HEK293 (cell line): ENCODE measurements at regions not wholly inside any gene's neighbourhood (a gene's known extent, or its start where the extent isn't known, plus 50 kb on each side); places are given as distances from the start of the nearest gene placed in this dataset.

ENCODE experiments used
- CTCF ChIA-PET: fragments of 350-600 bp; formaldehyde crosslinking; extraction: SDS; loops from one replicate; lab custom pipeline; 2021; ENCODE audit warnings: antibody characterized with exemption; lab: Yijun Ruan, JAX
- POLR2A ChIA-PET: fragments of 300-600 bp; formaldehyde crosslinking; extraction: SDS; loops from one replicate; lab custom pipeline; 2020; ENCODE audit warnings: antibody characterized with exemption, inconsistent platforms; lab: Yijun Ruan, JAX
- H3K27ac ChIP-seq: fragments of 200-500 bp; sonication (Bioruptor generic); 2 replicates; pipeline ENCODE4 v1.5.1; 2014; ENCODE audit warnings: low read depth, low read length, control low read depth, inconsistent platforms; ENCODE audit errors: extremely low read depth
- H3K36me3 ChIP-seq, 2 experiments: fragments of 200-500 bp in 1 of 2; sonication (Bioruptor generic) in 1 of 2; 1 replicate in 1 of 2; 2 replicates in 1 of 2; pipeline ENCODE4 v1.5.1; 2014 to 2017; ENCODE audit warnings: inconsistent platforms in 2 of 2, low read length in 2 of 2; ENCODE audit not compliant: control insufficient read depth in 2 of 2, insufficient read depth in 1 of 2
- H3K4me1 ChIP-seq: fragments of 200-500 bp; sonication (Bioruptor generic); 2 replicates; pipeline ENCODE4 v1.5.1; 2014; ENCODE audit warnings: mild to moderate bottlenecking, low read length, inconsistent platforms; ENCODE audit not compliant: control insufficient read depth, insufficient read depth
- H3K4me3 ChIP-seq: 2 replicates; pipeline ENCODE4 v1.5.1; 2011; ENCODE audit warnings: low read depth, mild to moderate bottlenecking, control low read depth, low read length, moderate library complexity
- H3K9me3 ChIP-seq: fragments of 200-500 bp; sonication (Bioruptor generic); 2 replicates; pipeline ENCODE4 v1.5.1; 2014; ENCODE audit warnings: low read depth, low read length, inconsistent platforms; ENCODE audit not compliant: control insufficient read depth, insufficient read depth
- FEZF1 ChIP-seq: fragments of 450-650 bp; formaldehyde crosslinking; IDR thresholded peaks from 2 replicates; pipeline ENCODE4 v1.5.1; 2016; ENCODE audit warnings: missing biosample characterization, missing genetic modification characterization
- HOXC10 ChIP-seq: sonication (generic); formaldehyde crosslinking; IDR thresholded peaks from 2 replicates; pipeline ENCODE4 v1.8.1; 2023; ENCODE audit warnings: mild to moderate bottlenecking, missing genetic modification reagents
- KLF1 ChIP-seq: fragments of 450-650 bp; formaldehyde crosslinking; IDR thresholded peaks from 2 replicates; pipeline ENCODE4 v1.5.1; 2016; ENCODE audit warnings: missing biosample characterization, missing genetic modification characterization
- KLF8 ChIP-seq: fragments of 450-650 bp; formaldehyde crosslinking; IDR thresholded peaks from 2 replicates; pipeline ENCODE4 v1.5.1; 2016; ENCODE audit warnings: missing biosample characterization, missing genetic modification characterization
- KLF9 ChIP-seq: fragments of 450-650 bp; formaldehyde crosslinking; IDR thresholded peaks from 2 replicates; pipeline ENCODE4 v1.5.1; 2016; ENCODE audit warnings: missing biosample characterization, missing genetic modification characterization, low read depth
- MYNN ChIP-seq: fragments of 450-650 bp; formaldehyde crosslinking; IDR thresholded peaks from 2 replicates; pipeline ENCODE4 v1.5.1; 2016; ENCODE audit warnings: missing biosample characterization, missing genetic modification characterization, borderline replicate concordance
- TCF7L2 ChIP-seq: IDR thresholded peaks from 2 replicates; pipeline ENCODE4 v1.6.1; 2011; ENCODE audit warnings: low read depth, mild to moderate bottlenecking, inconsistent platforms, low read length, moderate library complexity, borderline replicate concordance
- ZBTB1 ChIP-seq: fragments of 450-650 bp; formaldehyde crosslinking; IDR thresholded peaks from 2 replicates; pipeline ENCODE4 v1.5.1; 2016; ENCODE audit warnings: missing biosample characterization, missing genetic modification characterization
- ZNF132 ChIP-seq: fragments of 450-650 bp; formaldehyde crosslinking; IDR thresholded peaks from 2 replicates; pipeline ENCODE4 v1.5.1; 2017; ENCODE audit warnings: missing biosample characterization, missing genetic modification characterization, borderline replicate concordance
- ZNF140 ChIP-seq: fragments of 450-650 bp; formaldehyde crosslinking; IDR thresholded peaks from 2 replicates; pipeline ENCODE4 v1.5.1; 2016; ENCODE audit warnings: missing biosample characterization, missing genetic modification characterization
- ZNF184 ChIP-seq: fragments of 450-650 bp; IDR thresholded peaks from 2 replicates; pipeline ENCODE4 v1.5.1; 2018; ENCODE audit warnings: missing biosample characterization, mild to moderate bottlenecking, missing genetic modification characterization
- ZNF214 ChIP-seq: fragments of 450-650 bp; formaldehyde crosslinking; IDR thresholded peaks from 2 replicates; pipeline ENCODE4 v1.5.1; 2017; ENCODE audit warnings: missing biosample characterization, mild to moderate bottlenecking, missing genetic modification characterization, borderline replicate concordance
- ZNF221 ChIP-seq: fragments of 450-650 bp; formaldehyde crosslinking; IDR thresholded peaks from 2 replicates; pipeline ENCODE4 v1.5.1; 2017; ENCODE audit warnings: missing biosample characterization, missing genetic modification characterization, borderline replicate concordance
- ZNF223 ChIP-seq: fragments of 450-650 bp; formaldehyde crosslinking; IDR thresholded peaks from 2 replicates; pipeline ENCODE4 v1.5.1; 2016; ENCODE audit warnings: missing biosample characterization, missing genetic modification characterization
- ZNF302 ChIP-seq: fragments of 450-650 bp; formaldehyde crosslinking; IDR thresholded peaks from 2 replicates; pipeline ENCODE4 v1.5.1; 2016; ENCODE audit warnings: missing biosample characterization, missing genetic modification characterization, low read depth
- ZNF341 ChIP-seq: fragments of 450-650 bp; formaldehyde crosslinking; IDR thresholded peaks from 2 replicates; pipeline ENCODE4; 2016; ENCODE audit warnings: low read depth, missing biosample characterization, missing genetic modification characterization
- ZNF394 ChIP-seq: fragments of 450-650 bp; formaldehyde crosslinking; IDR thresholded peaks from 2 replicates; pipeline ENCODE4 v1.5.1; 2016; ENCODE audit warnings: missing biosample characterization, missing genetic modification characterization, mild to moderate bottlenecking, moderate library complexity, borderline replicate concordance
- ZNF449 ChIP-seq: fragments of 450-650 bp; formaldehyde crosslinking; IDR thresholded peaks from 2 replicates; pipeline ENCODE4 v1.5.1; 2017; ENCODE audit warnings: missing biosample characterization, mild to moderate bottlenecking, missing genetic modification characterization, moderate library complexity
- ZNF513 ChIP-seq: fragments of 450-650 bp; IDR thresholded peaks from 2 replicates; pipeline ENCODE4 v1.5.1; 2018; ENCODE audit warnings: missing biosample characterization, missing genetic modification characterization
- ZNF549 ChIP-seq: fragments of 450-650 bp; IDR thresholded peaks from 2 replicates; pipeline ENCODE4 v1.5.1; 2018; ENCODE audit warnings: missing biosample characterization, missing genetic modification characterization, mild to moderate bottlenecking, inconsistent platforms, moderate library complexity
- ZNF558 ChIP-seq: fragments of 450-650 bp; formaldehyde crosslinking; IDR thresholded peaks from 2 replicates; pipeline ENCODE4 v1.5.1; 2016; ENCODE audit warnings: missing biosample characterization, missing genetic modification characterization
- ZNF561 ChIP-seq: fragments of 450-650 bp; IDR thresholded peaks from 2 replicates; pipeline ENCODE4 v1.5.1; 2018; ENCODE audit warnings: missing biosample characterization, missing genetic modification characterization, borderline replicate concordance
- ZNF623 ChIP-seq: fragments of 450-650 bp; formaldehyde crosslinking; IDR thresholded peaks from 2 replicates; pipeline ENCODE4 v1.5.1; 2016; ENCODE audit warnings: missing biosample characterization, missing genetic modification characterization
- ZNF629 ChIP-seq: fragments of 450-650 bp; formaldehyde crosslinking; IDR thresholded peaks from 2 replicates; pipeline ENCODE4 v1.5.1; 2017; ENCODE audit warnings: missing biosample characterization, missing genetic modification characterization
- ZNF664 ChIP-seq: fragments of 450-650 bp; formaldehyde crosslinking; IDR thresholded peaks from 2 replicates; pipeline ENCODE4 v1.5.1; 2016; ENCODE audit warnings: missing biosample characterization, missing genetic modification characterization
- ZSCAN16 ChIP-seq: fragments of 450-650 bp; formaldehyde crosslinking; IDR thresholded peaks from 2 replicates; pipeline ENCODE4 v1.5.1; 2016; ENCODE audit warnings: missing biosample characterization, missing genetic modification characterization
- TF ChIP-seq, protein P1 (sequence below): fragments of 450-650 bp; formaldehyde crosslinking; conservative IDR thresholded peaks from 2 replicates; pipeline ENCODE4 v1.5.1; 2016; ENCODE audit warnings: low read depth, missing biosample characterization, missing genetic modification characterization
- TF ChIP-seq, protein P2 (sequence below): fragments of 450-650 bp; formaldehyde crosslinking; IDR thresholded peaks from 2 replicates; pipeline ENCODE4 v1.5.1; 2016; ENCODE audit warnings: missing biosample characterization, missing genetic modification characterization

DNA sequence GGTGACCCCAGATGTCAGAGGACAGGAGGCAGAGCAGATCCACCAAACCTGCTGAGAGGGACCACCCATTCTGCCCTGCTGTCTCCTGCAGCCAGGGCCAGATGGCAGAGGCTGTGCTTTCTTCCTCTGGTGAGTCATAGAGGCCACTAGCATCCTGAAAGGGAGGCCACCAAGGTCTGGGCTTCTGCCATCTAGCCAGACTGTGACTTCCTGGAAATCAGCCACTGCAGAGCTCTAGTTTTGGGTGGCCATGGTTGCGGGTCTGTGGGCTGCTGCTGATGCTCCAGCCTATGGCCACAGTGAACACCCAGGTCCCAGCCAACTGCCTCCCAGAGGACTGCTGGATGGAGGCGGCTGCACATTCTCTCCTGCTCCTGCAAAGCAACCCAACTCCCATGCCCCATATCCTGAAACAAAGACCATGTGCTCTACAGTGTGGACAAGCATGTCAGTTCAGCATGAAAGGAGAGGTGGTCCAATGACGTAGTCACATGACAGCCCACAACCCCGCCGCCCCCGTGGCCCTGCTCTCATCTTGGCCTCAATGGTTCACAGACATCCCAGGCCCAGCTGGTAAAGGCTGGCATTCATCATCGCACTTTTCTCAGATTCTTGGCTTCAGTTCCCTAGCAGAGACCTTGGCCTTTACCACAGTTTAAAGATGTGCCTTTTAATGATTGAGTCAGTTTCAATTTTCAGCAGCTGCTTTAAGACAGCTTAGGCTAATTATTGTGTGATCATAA is 73.9 kb upstream of the CXCL12 start:
- Histone ChIP-seq H3K4me3 (no peak overlapping the region), H3K27ac (no peak overlapping the region), H3K36me3 (no peaks in the 10 kb centered on the region), H3K9me3 (no peaks in the 10 kb centered on the region), H3K4me1 (no peaks in the 10 kb centered on the region)
- ChIA-PET POLR2A (no interaction called here), CTCF (interaction anchor here (1.2 kb wide), 1 partner anchor 53 kb away, joined by 3 read pairs; no protein-coding TSS in a partner anchor)
- TF ChIP-seq ZNF449 (no peak), ZNF664 (no peak), MYNN (tag by site-specific recombination) (no peak), ZNF223 (tag by site-specific recombination) (no peak), ZNF513 (no peak), ZBTB1 (tag by site-specific recombination) (no peak), ZNF561 (no peak), ZNF140 (tag by site-specific recombination) (no peak), ZNF394 (no peak), ZNF341 (tag by site-specific recombination) (no peak), ZSCAN16 (tag by site-specific recombination) (no peak), ZNF132 (no peak), ZNF629 (no peak), HOXC10 (CRISPR knock-in tag) (no peak), KLF1 (no peak), KLF8 (tag by site-specific recombination) (no peak)
- TF ChIP-seq, protein P1, sequence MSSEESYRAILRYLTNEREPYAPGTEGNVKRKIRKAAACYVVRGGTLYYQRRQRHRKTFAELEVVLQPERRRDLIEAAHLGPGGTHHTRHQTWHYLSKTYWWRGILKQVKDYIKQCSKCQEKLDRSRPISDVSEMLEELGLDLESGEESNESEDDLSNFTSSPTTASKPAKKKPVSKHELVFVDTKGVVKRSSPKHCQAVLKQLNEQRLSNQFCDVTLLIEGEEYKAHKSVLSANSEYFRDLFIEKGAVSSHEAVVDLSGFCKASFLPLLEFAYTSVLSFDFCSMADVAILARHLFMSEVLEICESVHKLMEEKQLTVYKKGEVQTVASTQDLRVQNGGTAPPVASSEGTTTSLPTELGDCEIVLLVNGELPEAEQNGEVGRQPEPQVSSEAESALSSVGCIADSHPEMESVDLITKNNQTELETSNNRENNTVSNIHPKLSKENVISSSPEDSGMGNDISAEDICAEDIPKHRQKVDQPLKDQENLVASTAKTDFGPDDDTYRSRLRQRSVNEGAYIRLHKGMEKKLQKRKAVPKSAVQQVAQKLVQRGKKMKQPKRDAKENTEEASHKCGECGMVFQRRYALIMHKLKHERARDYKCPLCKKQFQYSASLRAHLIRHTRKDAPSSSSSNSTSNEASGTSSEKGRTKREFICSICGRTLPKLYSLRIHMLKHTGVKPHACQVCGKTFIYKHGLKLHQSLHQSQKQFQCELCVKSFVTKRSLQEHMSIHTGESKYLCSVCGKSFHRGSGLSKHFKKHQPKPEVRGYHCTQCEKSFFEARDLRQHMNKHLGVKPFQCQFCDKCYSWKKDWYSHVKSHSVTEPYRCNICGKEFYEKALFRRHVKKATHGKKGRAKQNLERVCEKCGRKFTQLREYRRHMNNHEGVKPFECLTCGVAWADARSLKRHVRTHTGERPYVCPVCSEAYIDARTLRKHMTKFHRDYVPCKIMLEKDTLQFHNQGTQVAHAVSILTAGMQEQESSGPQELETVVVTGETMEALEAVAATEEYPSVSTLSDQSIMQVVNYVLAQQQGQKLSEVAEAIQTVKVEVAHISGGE (tag by site-specific recombination): no peak

DNA sequence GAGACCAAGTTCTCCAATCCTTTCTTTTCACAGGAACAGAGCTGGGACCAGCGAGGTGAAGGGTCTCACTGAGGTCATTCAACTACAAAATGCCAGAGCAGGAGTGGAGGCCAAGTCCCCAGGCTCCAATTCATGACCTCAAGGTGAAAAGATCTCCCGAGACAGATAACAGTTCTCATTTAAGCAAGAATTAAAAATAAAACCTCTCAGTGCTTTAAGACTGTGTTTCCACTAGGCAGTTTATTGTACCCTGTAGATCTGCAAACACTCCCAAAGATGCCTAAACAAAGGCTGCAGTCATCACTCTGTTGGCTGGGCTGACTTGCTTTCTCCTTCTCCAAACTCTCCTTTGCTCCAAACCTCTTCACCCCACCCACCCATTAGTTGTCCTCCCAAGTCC is 74.8 kb upstream of the CXCL12 start:
- Histone ChIP-seq H3K36me3 (no peaks in the 10 kb centered on the region), H3K27ac (no peak overlapping the region), H3K4me3 (no peak overlapping the region), H3K9me3 (no peaks in the 10 kb centered on the region), H3K4me1 (peaks cover under 1% of the 10 kb centered on the region; the same call in 1 of the 2 replicates)
- ChIA-PET POLR2A (no interaction called here), CTCF (no interaction called here)
- TF ChIP-seq ZNF623 (tag by site-specific recombination): no peak
- TF ChIP-seq, protein P2, sequence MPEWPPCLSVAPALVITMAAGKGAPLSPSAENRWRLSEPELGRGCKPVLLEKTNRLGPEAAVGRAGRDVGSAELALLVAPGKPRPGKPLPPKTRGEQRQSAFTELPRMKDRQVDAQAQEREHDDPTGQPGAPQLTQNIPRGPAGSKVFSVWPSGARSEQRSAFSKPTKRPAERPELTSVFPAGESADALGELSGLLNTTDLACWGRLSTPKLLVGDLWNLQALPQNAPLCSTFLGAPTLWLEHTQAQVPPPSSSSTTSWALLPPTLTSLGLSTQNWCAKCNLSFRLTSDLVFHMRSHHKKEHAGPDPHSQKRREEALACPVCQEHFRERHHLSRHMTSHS (tag by site-specific recombination): no peak
- TF ChIP-seq ZNF184 (tag by site-specific recombination): no peak
- no peak for TF ChIP-seq TCF7L2
- TF ChIP-seq ZNF214: no peak
- no peak for TF ChIP-seq ZNF549 (tag by site-specific recombination)
- no peak for TF ChIP-seq ZNF140 (tag by site-specific recombination)
- no peak for TF ChIP-seq ZNF558
- no peak for TF ChIP-seq KLF9 (tag by site-specific recombination)
- TF ChIP-seq FEZF1 (tag by site-specific recombination): no peak
- TF ChIP-seq ZNF221 (tag by site-specific recombination): no peak
- TF ChIP-seq ZNF302 (tag by site-specific recombination): no peak
- TF ChIP-seq, all 188 proteins: peak for 0
